ENCODE measurements at regions not wholly inside any gene's neighbourhood (a gene's known extent, or its start where the extent isn't known, plus 50 kb on each side); places are given as distances from the start of the nearest gene placed in this dataset.

DNA sequence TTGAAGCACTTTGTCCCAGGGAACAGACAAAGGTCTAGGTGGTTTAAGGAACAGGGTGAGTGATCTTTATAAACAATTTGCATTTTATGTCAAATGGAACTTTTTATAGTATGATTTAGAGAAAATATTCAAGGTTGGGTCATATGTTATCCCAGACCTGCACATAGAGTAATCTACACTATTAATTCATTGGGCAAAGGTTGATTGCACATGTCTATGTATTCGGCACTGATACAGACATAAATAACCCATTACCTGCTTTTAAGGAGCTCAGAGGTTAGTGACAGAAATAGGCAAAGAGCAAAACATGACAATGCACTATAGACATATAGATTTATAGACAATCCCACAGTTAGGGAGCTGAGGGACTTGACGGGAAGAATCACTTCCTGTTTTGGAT is 141.5 kb upstream of the UBASH3B start:
- Histone ChIP-seq H3K36me3 (ENCODE audit: control insufficient read depth, insufficient read depth, low read length) (no peaks in the 10 kb centered on the region), H3K79me2 (ENCODE audit: control insufficient read depth, insufficient read depth, low read length) (no peaks in the 10 kb centered on the region), H3K27me3 (ENCODE audit: control insufficient read depth in 2 of 2, insufficient read depth in 2 of 2, low read length in 2 of 2) (no peaks in the 10 kb centered on the region), H3K9me1 (ENCODE audit: control insufficient read depth, insufficient read depth, low read length) (no peaks in the 10 kb centered on the region), H3K4me3 (no peak overlapping the region), H3K9ac (ENCODE audit: insufficient read depth in 1 of 2, low read depth in 2 of 2, low read length in 2 of 2) (no peak overlapping the region), H4K20me1 (replicated peaks; ENCODE audit: control insufficient read depth, insufficient read depth, low read length) (no peaks in the 10 kb centered on the region), H3K4me1 (replicated peaks in 1 of 2; ENCODE audit: control insufficient read depth in 2 of 2, insufficient read depth in 2 of 2, low read length in 2 of 2) (no peaks in the 10 kb centered on the region), H3K4me2 (ENCODE audit: insufficient read depth, low read length) (no peak overlapping the region), H3K9me3 (replicated peaks; ENCODE audit: control insufficient read depth, insufficient read depth, low read depth, low read length) (no peaks in the 10 kb centered on the region), H3K27ac (ENCODE audit: extremely low read depth, low read depth, low read length) (no peak overlapping the region), H2AFZ (ENCODE audit: low read depth, low read length) (no peak overlapping the region)
- ATAC-seq: no peak
- FAIRE-seq: no peak
- BruUV-seq (replicated peaks): no TSS peak
- in situ Hi-C loops (cut with MboI): no loop called here
- TF ChIP-seq, protein P1, sequence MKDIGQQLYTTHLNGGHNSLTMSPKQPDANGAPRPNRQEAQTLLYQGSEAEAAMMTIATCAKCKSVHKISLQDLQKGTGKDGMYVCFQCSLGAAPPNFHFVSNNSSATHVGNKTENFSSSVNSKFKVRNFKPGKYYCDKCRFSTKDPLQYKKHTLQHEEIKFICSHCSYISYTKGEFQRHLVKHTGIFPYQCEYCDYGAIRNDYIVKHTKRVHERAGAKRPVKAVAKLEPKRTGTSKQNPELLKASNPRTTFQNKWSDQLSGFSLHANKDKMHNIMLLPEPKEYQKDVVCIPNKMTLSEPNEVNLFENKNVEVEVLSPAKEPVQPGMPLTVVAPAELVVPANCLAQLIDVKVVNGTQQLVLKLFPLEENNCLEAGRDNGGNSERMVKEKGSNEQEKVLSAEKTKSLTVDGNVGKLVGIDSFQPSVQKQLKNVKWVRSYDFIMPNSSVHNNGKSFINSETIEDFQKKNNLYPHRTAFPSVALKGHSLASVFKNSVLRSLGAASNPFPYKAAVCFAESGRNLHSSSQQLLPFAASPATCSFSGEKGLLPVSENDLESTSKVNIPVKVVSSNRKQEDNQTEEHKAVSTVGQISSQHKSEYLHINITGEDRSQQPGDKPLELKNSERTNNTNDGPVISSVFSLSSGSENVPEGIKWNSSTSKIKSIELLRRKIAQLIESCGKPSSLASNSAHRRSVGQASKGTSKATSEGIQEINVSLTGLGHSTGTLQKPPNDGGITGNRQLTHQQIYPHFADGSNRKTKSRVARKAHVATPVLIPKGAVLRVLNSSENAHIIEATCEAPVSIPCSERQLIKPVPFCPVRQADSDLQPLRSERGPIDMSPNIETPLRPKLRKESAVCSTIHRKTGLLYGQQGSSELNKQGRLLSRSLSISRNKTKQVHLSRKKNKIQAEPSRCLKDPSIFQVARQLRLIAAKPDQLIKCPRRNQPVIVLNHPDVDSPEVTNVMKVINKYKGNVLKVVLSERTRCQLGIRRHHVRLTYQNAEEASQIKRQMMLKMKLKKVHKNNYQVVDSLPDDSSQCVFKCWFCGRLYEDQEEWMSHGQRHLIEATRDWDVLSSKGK (CRISPR knock-in tag; IDR thresholded peaks at IDR 0.05): no peak
- no peak for TF ChIP-seq ZNF589 (CRISPR knock-in tag; IDR thresholded peaks at IDR 0.05; ENCODE audit: low read depth)
- no peak for TF ChIP-seq RFX5 (IDR thresholded peaks at IDR 0.05; ENCODE audit: low read depth, low read length)
- no peak for TF ChIP-seq ZNF408 (CRISPR knock-in tag; IDR thresholded peaks at IDR 0.05; ENCODE audit: low read depth)
- TF ChIP-seq, protein P2, sequence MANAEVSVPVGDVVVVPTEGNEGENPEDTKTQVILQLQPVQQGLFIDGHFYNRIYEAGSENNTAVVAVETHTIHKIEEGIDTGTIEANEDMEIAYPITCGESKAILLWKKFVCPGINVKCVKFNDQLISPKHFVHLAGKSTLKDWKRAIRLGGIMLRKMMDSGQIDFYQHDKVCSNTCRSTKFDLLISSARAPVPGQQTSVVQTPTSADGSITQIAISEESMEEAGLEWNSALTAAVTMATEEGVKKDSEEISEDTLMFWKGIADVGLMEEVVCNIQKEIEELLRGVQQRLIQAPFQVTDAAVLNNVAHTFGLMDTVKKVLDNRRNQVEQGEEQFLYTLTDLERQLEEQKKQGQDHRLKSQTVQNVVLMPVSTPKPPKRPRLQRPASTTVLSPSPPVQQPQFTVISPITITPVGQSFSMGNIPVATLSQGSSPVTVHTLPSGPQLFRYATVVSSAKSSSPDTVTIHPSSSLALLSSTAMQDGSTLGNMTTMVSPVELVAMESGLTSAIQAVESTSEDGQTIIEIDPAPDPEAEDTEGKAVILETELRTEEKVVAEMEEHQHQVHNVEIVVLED (CRISPR knock-in tag; IDR thresholded peaks at IDR 0.05): no peak
- no peak for TF ChIP-seq CHD1 (IDR thresholded peaks at IDR 0.05; ENCODE audit: low read length)
- TF ChIP-seq, protein P3, sequence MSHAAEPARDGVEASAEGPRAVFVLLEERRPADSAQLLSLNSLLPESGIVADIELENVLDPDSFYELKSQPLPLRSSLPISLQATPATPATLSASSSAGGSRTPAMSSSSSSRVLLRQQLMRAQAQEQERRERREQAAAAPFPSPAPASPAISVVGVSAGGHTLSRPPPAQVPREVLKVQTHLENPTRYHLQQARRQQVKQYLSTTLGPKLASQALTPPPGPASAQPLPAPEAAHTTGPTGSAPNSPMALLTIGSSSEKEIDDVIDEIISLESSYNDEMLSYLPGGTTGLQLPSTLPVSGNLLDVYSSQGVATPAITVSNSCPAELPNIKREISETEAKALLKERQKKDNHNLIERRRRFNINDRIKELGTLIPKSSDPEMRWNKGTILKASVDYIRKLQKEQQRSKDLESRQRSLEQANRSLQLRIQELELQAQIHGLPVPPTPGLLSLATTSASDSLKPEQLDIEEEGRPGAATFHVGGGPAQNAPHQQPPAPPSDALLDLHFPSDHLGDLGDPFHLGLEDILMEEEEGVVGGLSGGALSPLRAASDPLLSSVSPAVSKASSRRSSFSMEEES (CRISPR knock-in tag; IDR thresholded peaks at IDR 0.05): no peak
- no peak for TF ChIP-seq ZNF316 (IDR thresholded peaks at IDR 0.05)
- TF ChIP-seq, protein P4, sequence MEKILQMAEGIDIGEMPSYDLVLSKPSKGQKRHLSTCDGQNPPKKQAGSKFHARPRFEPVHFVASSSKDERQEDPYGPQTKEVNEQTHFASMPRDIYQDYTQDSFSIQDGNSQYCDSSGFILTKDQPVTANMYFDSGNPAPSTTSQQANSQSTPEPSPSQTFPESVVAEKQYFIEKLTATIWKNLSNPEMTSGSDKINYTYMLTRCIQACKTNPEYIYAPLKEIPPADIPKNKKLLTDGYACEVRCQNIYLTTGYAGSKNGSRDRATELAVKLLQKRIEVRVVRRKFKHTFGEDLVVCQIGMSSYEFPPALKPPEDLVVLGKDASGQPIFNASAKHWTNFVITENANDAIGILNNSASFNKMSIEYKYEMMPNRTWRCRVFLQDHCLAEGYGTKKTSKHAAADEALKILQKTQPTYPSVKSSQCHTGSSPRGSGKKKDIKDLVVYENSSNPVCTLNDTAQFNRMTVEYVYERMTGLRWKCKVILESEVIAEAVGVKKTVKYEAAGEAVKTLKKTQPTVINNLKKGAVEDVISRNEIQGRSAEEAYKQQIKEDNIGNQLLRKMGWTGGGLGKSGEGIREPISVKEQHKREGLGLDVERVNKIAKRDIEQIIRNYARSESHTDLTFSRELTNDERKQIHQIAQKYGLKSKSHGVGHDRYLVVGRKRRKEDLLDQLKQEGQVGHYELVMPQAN (IDR thresholded peaks at IDR 0.05; ENCODE audit: borderline replicate concordance): no peak
- TF ChIP-seq ZNF197 (CRISPR knock-in tag; IDR thresholded peaks at IDR 0.05; ENCODE audit: low read depth): no peak
- intact Hi-C loops (cut with micrococcal nuclease): no loop called here
- ChIA-PET CTCF (ENCODE audit: low intra/inter-chr PET ratio) (no interaction called here), POLR2A (no interaction called here)
- DNase-seq (ENCODE audit: extremely low read depth in 1 of 4, low spot score in 3 of 4): no peak
- WGBS (ENCODE audit: insufficient coverage, low coverage, missing lambda C conversion rate): 0% methylated on average over 2 of the region's 2 CpGs

Data from K562 (cell line).